Large intestine (tissue), 3 donors: ENCODE measurements at regions not wholly inside any gene's neighbourhood (a gene's known extent, or its start where the extent isn't known, plus 50 kb on each side); places are given as distances from the start of the nearest gene placed in this dataset.

Source experiments
- DNase-seq, 2 donors: peaks; one replicate each; pipeline versions ENCODE4 v3.0.0 to v3.0.0-alpha.2; 2013
- H3K27ac ChIP-seq: one replicate; pipeline ENCODE4 v1.5.1; 2013; ENCODE audit warnings: low read length
- H3K27me3 ChIP-seq: 2 replicates; pipeline ENCODE4 v1.6.1; 2013; ENCODE audit warnings: low read length; ENCODE audit not compliant: control insufficient read depth, insufficient read depth
- H3K36me3 ChIP-seq: 2 replicates; pipeline ENCODE4 v1.6.1; 2013; ENCODE audit warnings: low read length; ENCODE audit not compliant: control insufficient read depth, insufficient read depth
- H3K4me1 ChIP-seq: one replicate; pipeline ENCODE4 v1.6.1; 2013; ENCODE audit warnings: low read length; ENCODE audit not compliant: control insufficient read depth, insufficient read depth
- H3K4me3 ChIP-seq: one replicate; pipeline ENCODE4 v1.5.1; 2013; ENCODE audit warnings: low read length
- H3K9me3 ChIP-seq: one replicate; pipeline ENCODE4 v1.6.1; 2013; ENCODE audit warnings: mild to moderate bottlenecking, low read depth, low read length, moderate library complexity; ENCODE audit not compliant: control insufficient read depth
- WGBS: methylation state at CpG from one replicate; pipeline ENCODE4 v1.1.5; 2013; ENCODE audit warnings: low lambda C conversion rate; ENCODE audit not compliant: insufficient coverage; 5-methylcytosine and 5-hydroxymethylcytosine counted together

DNA sequence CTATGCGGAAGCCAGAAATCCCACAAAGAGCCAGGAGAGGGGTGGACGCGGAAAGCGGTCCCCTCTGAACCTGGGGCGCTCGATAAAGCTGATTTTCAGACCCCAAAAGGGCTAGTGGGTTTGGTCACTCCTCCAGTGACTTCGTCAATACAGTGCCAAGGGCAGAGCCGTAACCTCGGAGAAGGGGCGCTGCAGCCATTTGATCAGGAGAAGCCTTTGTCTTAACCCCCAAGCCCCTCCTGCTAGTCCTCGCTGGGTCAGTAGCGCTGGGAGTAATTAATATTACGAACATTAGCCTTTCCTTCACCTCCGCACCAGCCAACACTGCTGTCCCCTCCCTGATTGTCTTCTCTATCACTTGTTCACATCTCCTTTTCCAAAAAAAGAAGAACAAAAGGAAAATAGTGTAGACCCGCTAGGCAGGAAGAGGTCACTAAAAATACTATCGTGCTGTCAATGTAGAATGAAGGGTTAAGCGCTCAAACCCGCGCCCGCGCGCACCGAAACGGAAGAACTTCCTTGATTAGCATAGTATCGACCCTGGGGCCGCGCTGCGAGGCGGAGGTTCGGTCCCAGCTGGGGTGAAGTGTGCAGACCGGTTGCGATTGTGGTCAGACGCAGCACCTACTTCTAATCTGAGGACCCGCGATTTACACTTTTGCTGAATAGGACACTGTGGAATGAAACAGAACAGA is 63.2 kb upstream of the MAPRE2 start:
- H3K9me3 ChIP-seq: no peaks in the 10 kb centered on the region
- peak overlapping the region; percentile 87 for H3K27ac ChIP-seq
- peak overlapping the region; percentile 76 for H3K4me3 ChIP-seq
- peaks cover 16% of the 10 kb centered on the region for H3K27me3 ChIP-seq
- WGBS: no CpG with 5 or more reads among the region's 35 CpGs
- H3K4me1 ChIP-seq: peaks cover 8% of the 10 kb centered on the region
- no peaks in the 10 kb centered on the region for H3K36me3 ChIP-seq
- DNase-seq: peak in 1 of 2 donors; percentile 81

DNA sequence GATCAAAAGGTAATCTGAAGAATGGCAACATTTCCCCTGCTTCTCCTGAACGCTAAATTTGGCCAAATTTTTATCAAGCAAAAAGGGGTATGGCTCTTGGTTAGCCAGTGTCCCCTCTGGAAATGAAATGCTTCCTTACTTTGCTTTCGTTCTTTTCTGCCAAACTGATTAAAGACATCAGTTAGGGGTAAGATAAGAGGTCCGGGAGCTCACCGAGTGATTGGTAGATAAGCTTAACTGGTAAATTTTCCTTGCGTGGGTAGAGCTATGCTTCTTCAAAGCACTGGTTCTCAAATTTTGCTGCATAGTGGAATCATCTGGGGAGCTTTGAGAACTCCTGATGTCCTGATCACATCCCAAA is 62.7 kb upstream of the MAPRE2 start:
- Histone ChIP-seq H3K4me3 (peak overlapping the region; percentile 76), H3K27ac (peak overlapping the region; percentile 87), H3K4me1 (peaks cover 8% of the 10 kb centered on the region), H3K9me3 (no peaks in the 10 kb centered on the region), H3K27me3 (peaks cover 16% of the 10 kb centered on the region), H3K36me3 (no peaks in the 10 kb centered on the region)
- DNase-seq: no peak
- WGBS: no CpG with 5 or more reads among the region's 5 CpGs

DNA sequence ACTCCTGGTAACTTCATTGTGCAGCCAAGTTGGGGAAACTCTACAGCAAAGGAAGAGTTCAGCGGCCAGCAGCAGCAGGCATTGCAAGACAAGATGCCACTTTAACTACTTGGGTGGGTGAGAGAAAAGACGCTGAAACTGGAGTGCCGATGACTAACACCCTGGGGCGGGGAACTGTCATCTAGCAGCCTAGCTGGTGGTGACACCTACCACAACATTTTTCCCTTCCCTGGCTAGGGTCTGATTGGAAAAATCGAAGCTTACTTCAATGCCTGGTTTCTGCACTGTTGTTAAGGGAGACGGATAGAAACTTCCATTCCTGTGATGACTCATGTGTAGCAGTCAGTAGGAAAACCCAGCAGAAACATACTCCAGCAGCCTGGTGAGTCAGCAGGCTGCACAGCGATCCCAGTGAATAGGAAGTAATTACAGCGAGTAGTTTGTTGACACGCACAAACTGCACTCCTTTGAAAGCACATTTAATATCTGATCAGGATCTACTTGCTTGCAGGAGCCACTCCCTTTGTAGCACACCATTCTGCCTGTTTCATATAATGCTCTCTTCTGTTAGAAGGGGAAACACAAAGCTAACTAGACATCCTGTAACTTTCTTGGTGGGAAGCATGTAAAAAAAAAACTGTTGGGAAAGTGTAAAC is 62.1 kb upstream of the MAPRE2 start:
- peak; percentile 86 to 94 for DNase-seq
- no peaks in the 10 kb centered on the region for H3K9me3 ChIP-seq
- H3K4me3 ChIP-seq: peak overlapping the region; percentile 76
- H3K27ac ChIP-seq: peak overlapping the region; percentile 87
- peaks cover 16% of the 10 kb centered on the region for H3K27me3 ChIP-seq
- H3K36me3 ChIP-seq: no peaks in the 10 kb centered on the region
- no CpG with 5 or more reads among the region's 9 CpGs for WGBS
- H3K4me1 ChIP-seq: peaks cover 8% of the 10 kb centered on the region

DNA sequence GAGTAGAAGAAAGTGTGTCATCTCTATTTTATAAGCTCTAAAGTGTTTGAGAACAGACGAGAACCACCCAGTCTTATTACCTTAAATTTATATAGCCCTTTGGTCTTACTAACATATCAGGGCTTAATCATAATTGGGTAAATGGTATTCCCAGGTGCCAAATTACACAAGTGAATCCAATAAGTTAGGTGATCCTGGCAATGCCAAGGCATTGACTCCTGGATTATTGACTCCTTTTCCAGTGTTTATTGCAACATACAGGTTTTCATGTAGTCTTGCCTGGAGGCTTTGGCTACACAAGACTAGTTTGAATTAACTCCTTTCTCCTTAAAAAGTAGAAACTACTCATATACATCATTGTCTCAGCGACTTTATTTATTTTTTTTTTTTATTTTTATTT is 59.7 kb upstream of the MAPRE2 start:
- Histone ChIP-seq H3K4me1 (peaks cover 8% of the 10 kb centered on the region), H3K9me3 (no peaks in the 10 kb centered on the region), H3K36me3 (no peaks in the 10 kb centered on the region), H3K4me3 (no peak overlapping the region), H3K27me3 (peaks cover 13% of the 10 kb centered on the region), H3K27ac (no peak overlapping the region)
- no CpG with 5 or more reads among the region's 2 CpGs for WGBS
- no peak for DNase-seq

DNA sequence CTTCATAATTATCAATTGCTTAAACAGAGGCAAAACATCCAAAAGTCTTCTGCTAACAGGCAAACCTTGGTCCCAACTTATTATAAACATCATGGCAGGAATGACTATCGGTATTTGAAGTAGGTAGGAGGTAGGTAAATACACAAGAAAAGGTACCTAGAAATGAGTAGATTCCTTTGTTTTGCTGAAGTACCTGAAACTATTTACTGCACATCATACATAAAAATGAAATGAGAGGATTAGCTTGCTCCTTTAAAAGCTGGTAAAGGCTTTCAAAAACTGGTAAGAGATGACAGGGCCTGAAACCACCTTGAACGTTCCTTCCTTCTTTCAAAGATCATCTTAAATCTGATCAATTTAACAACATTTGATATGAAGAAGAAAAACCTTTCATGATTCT is 55.2 kb upstream of the MAPRE2 start:
- Histone ChIP-seq H3K27me3 (no peaks in the 10 kb centered on the region), H3K4me1 (no peaks in the 10 kb centered on the region), H3K27ac (no peak overlapping the region), H3K4me3 (no peak overlapping the region), H3K9me3 (no peaks in the 10 kb centered on the region), H3K36me3 (no peaks in the 10 kb centered on the region)
- 100% methylated on average over 1 of the region's 2 CpGs for WGBS
- no peak for DNase-seq

DNA sequence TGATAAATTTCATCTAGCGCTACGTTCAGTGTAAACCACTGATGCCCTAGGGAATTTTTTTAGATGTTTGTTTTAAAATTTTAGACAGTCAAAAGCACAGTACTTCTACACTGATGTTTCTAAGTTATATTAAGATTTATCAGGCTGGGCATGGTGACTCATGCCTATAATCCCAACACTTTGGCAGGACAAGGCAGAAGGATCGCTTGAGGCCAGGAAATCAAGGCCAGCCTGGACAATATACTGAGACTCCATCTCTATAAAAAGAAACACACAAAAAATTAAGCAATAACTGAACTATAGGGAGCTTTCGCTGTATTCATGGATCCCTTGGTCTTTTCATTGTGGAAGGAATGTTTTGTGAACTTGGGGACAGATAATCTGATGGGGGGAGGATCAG is 50.6 kb upstream of the MAPRE2 start:
- Histone ChIP-seq H3K9me3 (no peaks in the 10 kb centered on the region), H3K27me3 (no peaks in the 10 kb centered on the region), H3K27ac (no peak overlapping the region), H3K4me1 (no peaks in the 10 kb centered on the region), H3K4me3 (no peak overlapping the region), H3K36me3 (no peaks in the 10 kb centered on the region)
- no peak for DNase-seq
- WGBS: 90% methylated on average over 2 of the region's 4 CpGs

DNA sequence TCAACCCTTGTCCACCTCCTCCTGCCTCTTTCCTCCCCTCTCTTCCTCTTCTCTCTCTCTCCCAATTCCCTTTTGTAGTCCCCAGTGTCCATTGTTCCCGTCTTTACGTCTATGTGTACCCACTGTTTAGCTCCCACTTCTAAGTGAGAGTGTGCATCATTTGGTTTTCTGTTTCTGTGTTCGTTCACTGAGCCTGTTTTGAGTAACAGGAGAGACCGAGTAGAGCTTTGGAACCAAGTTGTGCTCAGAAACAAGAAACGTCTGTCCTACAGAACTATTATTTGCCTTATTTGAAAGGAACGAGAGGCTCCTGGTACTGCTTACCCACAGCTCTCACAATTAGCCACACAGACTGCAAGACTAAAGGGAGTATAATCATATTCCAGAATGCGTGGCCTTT is 50.1 kb upstream of the MAPRE2 start:
- Histone ChIP-seq H3K4me3 (no peak overlapping the region), H3K27ac (no peak overlapping the region), H3K36me3 (no peaks in the 10 kb centered on the region), H3K9me3 (no peaks in the 10 kb centered on the region), H3K4me1 (no peaks in the 10 kb centered on the region), H3K27me3 (no peaks in the 10 kb centered on the region)
- no peak for DNase-seq
- 92% methylated on average over 2 of the region's 7 CpGs for WGBS
